ENCODE measurements at regions not wholly inside any gene's neighbourhood (a gene's known extent, or its start where the extent isn't known, plus 50 kb on each side); places are given as distances from the start of the nearest gene placed in this dataset.

DNA sequence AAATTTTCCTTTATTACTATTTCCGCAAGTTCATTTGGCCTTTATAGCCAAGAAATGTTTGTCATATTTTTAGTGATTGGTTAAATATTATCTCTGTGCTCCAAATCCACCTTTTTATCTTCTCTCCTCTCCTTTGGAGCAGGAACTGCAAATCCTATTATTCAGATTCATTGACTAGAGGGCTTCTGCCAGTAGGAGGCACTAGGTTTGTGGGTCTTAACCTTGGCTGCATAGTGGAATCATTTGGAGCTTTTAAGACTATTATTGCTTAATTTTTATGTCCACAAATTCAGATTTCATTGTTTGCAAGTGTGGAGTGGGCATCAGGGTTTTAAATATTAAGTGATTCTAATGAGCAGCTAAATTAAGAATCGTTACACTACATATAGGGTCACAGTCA is 75.3 kb upstream of the SYT10 start:
- TF ChIP-seq POLR2AphosphoS5 (IDR thresholded peaks at IDR 0.05; ENCODE audit: low read depth, low read length), result no peak
- TF ChIP-seq, protein P1, sequence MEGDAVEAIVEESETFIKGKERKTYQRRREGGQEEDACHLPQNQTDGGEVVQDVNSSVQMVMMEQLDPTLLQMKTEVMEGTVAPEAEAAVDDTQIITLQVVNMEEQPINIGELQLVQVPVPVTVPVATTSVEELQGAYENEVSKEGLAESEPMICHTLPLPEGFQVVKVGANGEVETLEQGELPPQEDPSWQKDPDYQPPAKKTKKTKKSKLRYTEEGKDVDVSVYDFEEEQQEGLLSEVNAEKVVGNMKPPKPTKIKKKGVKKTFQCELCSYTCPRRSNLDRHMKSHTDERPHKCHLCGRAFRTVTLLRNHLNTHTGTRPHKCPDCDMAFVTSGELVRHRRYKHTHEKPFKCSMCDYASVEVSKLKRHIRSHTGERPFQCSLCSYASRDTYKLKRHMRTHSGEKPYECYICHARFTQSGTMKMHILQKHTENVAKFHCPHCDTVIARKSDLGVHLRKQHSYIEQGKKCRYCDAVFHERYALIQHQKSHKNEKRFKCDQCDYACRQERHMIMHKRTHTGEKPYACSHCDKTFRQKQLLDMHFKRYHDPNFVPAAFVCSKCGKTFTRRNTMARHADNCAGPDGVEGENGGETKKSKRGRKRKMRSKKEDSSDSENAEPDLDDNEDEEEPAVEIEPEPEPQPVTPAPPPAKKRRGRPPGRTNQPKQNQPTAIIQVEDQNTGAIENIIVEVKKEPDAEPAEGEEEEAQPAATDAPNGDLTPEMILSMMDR (IDR thresholded peaks at IDR 0.05), result peak; percentile 59
- TF ChIP-seq GABPA (IDR thresholded peaks at IDR 0.05; ENCODE audit: low read depth), result no peak
